ENCODE measurements at regions not wholly inside any gene's neighbourhood (a gene's known extent, or its start where the extent isn't known, plus 50 kb on each side); places are given as distances from the start of the nearest gene placed in this dataset.
"Not testable (repeated sequence)": the region's sequence is repeated elsewhere in the genome, so short reads cannot be mapped to it uniquely, and the experiment has no call there.

- no peak for DNase-seq (ENCODE audit: low read depth in 2 of 2)
Observed at GRCh38 chr6:144920391-144920961, 635.3 kb downstream of the UTRN start.

GRCh38 chr6:144921206-144921975 is 636.3 kb downstream of the UTRN start:
- no peak for DNase-seq (ENCODE audit: low read depth in 2 of 2)

- no peak for DNase-seq (ENCODE audit: low read depth in 2 of 2)
Observed at GRCh38 chr6:144922120-144922722, 637.1 kb downstream of the UTRN start.

GRCh38 chr6:144922771-144923490 is 637.8 kb downstream of the UTRN start:
- not testable (repeated sequence) for DNase-seq (ENCODE audit: low read depth in 2 of 2)

- DNase-seq (ENCODE audit: low read depth in 2 of 2): not testable (repeated sequence)
Observed at GRCh38 chr6:144923491-144923787, 638.3 kb downstream of the UTRN start.

GRCh38 chr6:144928847-144929246 is 643.7 kb downstream of the UTRN start:
- DNase-seq (ENCODE audit: low read depth in 2 of 2): no peak

- DNase-seq (ENCODE audit: low read depth in 2 of 2): no peak
Observed at GRCh38 chr6:144929262-144929661, 644.1 kb downstream of the UTRN start.

- DNase-seq (ENCODE audit: low read depth in 2 of 2): no peak
Observed at GRCh38 chr6:144931172-144932035, 646.3 kb downstream of the UTRN start.

GRCh38 chr6:144932621-144933020 is 647.5 kb downstream of the UTRN start:
- no peak for DNase-seq (ENCODE audit: low read depth in 2 of 2)

GRCh38 chr6:144935181-144935580 is 650.0 kb downstream of the UTRN start:
- DNase-seq (ENCODE audit: low read depth in 2 of 2): no peak

- DNase-seq (ENCODE audit: low read depth in 2 of 2): no peak
Observed at GRCh38 chr6:144935661-144936060, 650.5 kb downstream of the UTRN start.

- no peak for DNase-seq (ENCODE audit: low read depth in 2 of 2)
Observed at GRCh38 chr6:144936764-144937163, 651.6 kb downstream of the UTRN start.

- DNase-seq (ENCODE audit: low read depth in 2 of 2): no peak
Observed at GRCh38 chr6:144939921-144940320, 654.8 kb downstream of the UTRN start.

- no peak for DNase-seq (ENCODE audit: low read depth in 2 of 2)
Observed at GRCh38 chr6:144944106-144944505, 659.0 kb downstream of the UTRN start.

- DNase-seq (ENCODE audit: low read depth in 2 of 2): no peak
Observed at GRCh38 chr6:144947398-144947976, 662.4 kb downstream of the UTRN start.

- DNase-seq (ENCODE audit: low read depth in 2 of 2): no peak
Observed at GRCh38 chr6:144951730-144952437, 666.7 kb downstream of the UTRN start.

GRCh38 chr6:144952456-144953240 is 667.5 kb downstream of the UTRN start:
- DNase-seq (ENCODE audit: low read depth in 2 of 2): no peak

GRCh38 chr6:144953552-144954240 is 668.6 kb downstream of the UTRN start:
- DNase-seq (ENCODE audit: low read depth in 2 of 2): no peak

GRCh38 chr6:144954241-144954556 is 669.1 kb downstream of the UTRN start:
- DNase-seq (ENCODE audit: low read depth in 2 of 2): no peak

Data from stimulated activated CD4-positive, alpha-beta T cell treated with anti-CD3 and anti-CD28 coated beads, Interleukin-1b, Interleukin-23, amount 100 ng/mL, for 1 hour (primary cell).